ENCODE measurements at regions not wholly inside any gene's neighbourhood (a gene's known extent, or its start where the extent isn't known, plus 50 kb on each side); places are given as distances from the start of the nearest gene placed in this dataset.

GRCh38 chr2:36246320-36246990 lies 109.1 kb upstream of the CRIM1 start:
- TF ChIP-seq CTCF (IDR thresholded peaks at IDR 0.05) (no peak), POLR2A (IDR thresholded peaks at IDR 0.05) (no peak)
